ENCODE measurements at regions not wholly inside any gene's neighbourhood (a gene's known extent, or its start where the extent isn't known, plus 50 kb on each side); places are given as distances from the start of the nearest gene placed in this dataset.

DNA sequence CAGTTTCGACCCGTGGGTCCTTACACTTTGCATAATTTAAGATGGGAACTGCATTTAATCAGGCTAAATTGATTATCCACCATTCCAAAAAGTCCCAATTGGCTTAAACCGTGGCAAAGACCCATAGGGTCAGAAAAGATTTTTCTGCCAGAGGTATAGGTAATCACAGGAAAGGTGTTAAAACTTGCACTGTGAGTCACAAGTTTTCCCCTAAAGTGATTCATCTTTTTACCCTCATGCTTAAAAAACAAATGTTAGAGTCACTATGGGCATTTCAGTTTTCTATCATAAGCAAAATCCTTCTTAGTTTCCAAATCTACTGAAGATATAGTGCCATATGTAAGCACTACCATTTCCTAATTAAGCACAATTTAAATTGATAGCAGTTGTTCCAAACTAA, 1079.8 kb downstream of the ADGRL2 start:
- Histone ChIP-seq H3K4me1 (no peaks in the 10 kb centered on the region), H3K4me3 (no peak overlapping the region), H3K36me3 (no peaks in the 10 kb centered on the region), H3K27me3 (no peaks in the 10 kb centered on the region), H3K9me3 (no peaks in the 10 kb centered on the region), H3K27ac (no peak overlapping the region)
- in situ Hi-C loops (cut with MboI; ENCODE audit: low sequenced_read_pairs in 4 of 4) (no loop called here), intact Hi-C loops (cut with DNase I; ENCODE audit: low total_unique reads) (no loop called here)
- no peak for TF ChIP-seq POLR2A (IDR thresholded peaks at IDR 0.05)
- no peak for TF ChIP-seq CTCF (IDR thresholded peaks at IDR 0.05 in 4 of 5, conservative IDR thresholded peaks at IDR 0.05 in 1 of 5)
- DNase-seq (no peak), ATAC-seq (no peak)

- ATAC-seq: no peak
- H3K4me3 ChIP-seq: no peak overlapping the region
- intact Hi-C loops (cut with DNase I; ENCODE audit: low total_unique reads) (no loop called here), in situ Hi-C loops (cut with MboI; ENCODE audit: low sequenced_read_pairs in 4 of 4) (no loop called here)
- DNase-seq: no peak
- no peaks in the 10 kb centered on the region for H3K9me3 ChIP-seq
- no peak overlapping the region for H3K27ac ChIP-seq
- H3K4me1 ChIP-seq: no peaks in the 10 kb centered on the region
- H3K27me3 ChIP-seq: no peaks in the 10 kb centered on the region
- TF ChIP-seq POLR2A (IDR thresholded peaks at IDR 0.05): no peak
- no peak for TF ChIP-seq CTCF (IDR thresholded peaks at IDR 0.05 in 4 of 5, conservative IDR thresholded peaks at IDR 0.05 in 1 of 5)
- no peaks in the 10 kb centered on the region for H3K36me3 ChIP-seq
Measured at GRCh38 chr1:82879701-82880305, 1079.1 kb downstream of the ADGRL2 start.

- H3K9me3 ChIP-seq: no peaks in the 10 kb centered on the region
- no peaks in the 10 kb centered on the region for H3K36me3 ChIP-seq
- TF ChIP-seq CTCF (IDR thresholded peaks at IDR 0.05 in 4 of 5, conservative IDR thresholded peaks at IDR 0.05 in 1 of 5): no peak
- intact Hi-C loops (cut with DNase I; ENCODE audit: low total_unique reads) (no loop called here), in situ Hi-C loops (cut with MboI; ENCODE audit: low sequenced_read_pairs in 4 of 4) (no loop called here)
- H3K4me1 ChIP-seq: no peaks in the 10 kb centered on the region
- no peak overlapping the region for H3K27ac ChIP-seq
- ATAC-seq (no peak), DNase-seq (no peak)
- H3K4me3 ChIP-seq: no peak overlapping the region
- H3K27me3 ChIP-seq: no peaks in the 10 kb centered on the region
Measured at GRCh38 chr1:82875170-82875569, 1074.4 kb downstream of the ADGRL2 start.

DNA sequence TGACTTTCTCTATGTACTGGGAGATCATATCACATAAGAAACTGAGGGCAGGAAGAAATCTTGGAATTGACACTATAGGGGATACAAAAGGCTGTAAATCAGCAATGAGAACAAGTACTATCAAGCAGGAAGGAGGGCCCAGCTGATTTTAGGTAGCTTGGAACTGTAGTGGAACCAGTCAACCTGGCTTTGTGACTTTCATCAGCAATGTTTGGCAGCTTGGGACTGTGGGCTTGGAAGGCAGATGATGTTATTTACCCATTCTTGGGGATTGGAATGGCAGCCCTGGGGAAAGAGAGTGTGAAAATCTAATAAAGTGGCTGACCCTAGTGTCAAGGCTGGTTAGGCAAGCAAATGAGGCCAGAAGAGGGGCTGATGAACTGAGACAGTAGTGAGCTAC, 1073.3 kb downstream of the ADGRL2 start:
- Histone ChIP-seq H3K27me3 (no peaks in the 10 kb centered on the region), H3K36me3 (no peaks in the 10 kb centered on the region), H3K9me3 (no peaks in the 10 kb centered on the region), H3K4me3 (no peak overlapping the region), H3K4me1 (no peaks in the 10 kb centered on the region), H3K27ac (no peak overlapping the region)
- no peak for ATAC-seq
- in situ Hi-C loops (cut with MboI; ENCODE audit: low sequenced_read_pairs in 4 of 4): no loop called here
- intact Hi-C loops (cut with DNase I; ENCODE audit: low total_unique reads): no loop called here
- no peak for TF ChIP-seq POLR2A (IDR thresholded peaks at IDR 0.05)
- TF ChIP-seq CTCF (IDR thresholded peaks at IDR 0.05 in 4 of 5, conservative IDR thresholded peaks at IDR 0.05 in 1 of 5): no peak
- DNase-seq: no peak

DNA sequence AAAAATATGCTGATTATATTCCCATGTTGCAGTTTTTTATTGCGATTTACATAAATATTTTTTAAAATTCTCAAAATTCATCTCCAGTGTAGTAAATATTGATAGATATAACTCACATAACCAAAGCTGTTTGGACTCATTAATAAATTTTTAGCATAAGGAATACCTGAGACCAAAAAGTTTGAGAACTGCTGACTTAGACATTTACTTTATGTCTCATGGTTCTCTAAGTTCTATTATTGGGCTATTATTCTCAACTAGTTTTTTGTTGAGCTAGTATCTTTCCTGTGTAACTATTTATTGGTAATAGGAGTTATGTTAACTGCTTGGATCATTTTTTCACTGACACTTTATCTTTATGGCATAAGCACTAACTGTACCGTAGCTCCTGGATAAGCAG, 1069.6 kb downstream of the ADGRL2 start:
- no peak for TF ChIP-seq POLR2A (IDR thresholded peaks at IDR 0.05)
- no peak for TF ChIP-seq CTCF (IDR thresholded peaks at IDR 0.05 in 4 of 5, conservative IDR thresholded peaks at IDR 0.05 in 1 of 5)
- H3K27ac ChIP-seq: no peak overlapping the region
- H3K4me1 ChIP-seq: no peaks in the 10 kb centered on the region
- no peak overlapping the region for H3K4me3 ChIP-seq
- no peak for ATAC-seq
- intact Hi-C loops (cut with DNase I; ENCODE audit: low total_unique reads) (no loop called here), in situ Hi-C loops (cut with MboI; ENCODE audit: low sequenced_read_pairs in 4 of 4) (no loop called here)
- no peak for DNase-seq
- H3K36me3 ChIP-seq: no peaks in the 10 kb centered on the region
- no peaks in the 10 kb centered on the region for H3K27me3 ChIP-seq
- H3K9me3 ChIP-seq: no peaks in the 10 kb centered on the region

Data from gastrocnemius medialis (tissue), 4 donors.